ENCODE measurements at regions not wholly inside any gene's neighbourhood (a gene's known extent, or its start where the extent isn't known, plus 50 kb on each side); places are given as distances from the start of the nearest gene placed in this dataset.
"Not testable (repeated sequence)": the region's sequence is repeated elsewhere in the genome, so short reads cannot be mapped to it uniquely, and the experiment has no call there.

GRCh38 chr4:57993944-57994343 is 883.8 kb upstream of the IGFBP7 start:
- no peak for DNase-seq

- no peak for DNase-seq
These were observed 879.2 kb upstream of the IGFBP7 start for GRCh38 chr4:57989430-57989829.

GRCh38 chr4:57985161-57985560 is 875.0 kb upstream of the IGFBP7 start:
- no peak for DNase-seq

- no peak for DNase-seq
These were observed 870.9 kb upstream of the IGFBP7 start for GRCh38 chr4:57981123-57981522.

- no peak for DNase-seq
These were observed 864.6 kb upstream of the IGFBP7 start for GRCh38 chr4:57974821-57975220.

GRCh38 chr4:57973819-57974218 is 863.6 kb upstream of the IGFBP7 start:
- no peak for DNase-seq

- no peak for DNase-seq
These were observed 861.1 kb upstream of the IGFBP7 start for GRCh38 chr4:57971261-57971660.

- no peak for DNase-seq
These were observed 857.0 kb upstream of the IGFBP7 start for GRCh38 chr4:57966987-57967760.

- not testable (repeated sequence) for DNase-seq
These were observed 855.2 kb upstream of the IGFBP7 start for GRCh38 chr4:57965431-57965830.

GRCh38 chr4:57945298-57945697 is 835.1 kb upstream of the IGFBP7 start:
- DNase-seq: no peak

- no peak for DNase-seq
These were observed 833.5 kb upstream of the IGFBP7 start for GRCh38 chr4:57943682-57944081.

- not testable (repeated sequence) for DNase-seq
These were observed 827.1 kb upstream of the IGFBP7 start for GRCh38 chr4:57937326-57937725.

GRCh38 chr4:57926311-57926710 is 816.1 kb upstream of the IGFBP7 start:
- DNase-seq: no peak

GRCh38 chr4:57924951-57925350 is 814.8 kb upstream of the IGFBP7 start:
- no peak for DNase-seq

GRCh38 chr4:57916479-57916878 is 806.3 kb upstream of the IGFBP7 start:
- no peak for DNase-seq

GRCh38 chr4:57911203-57911602 is 801.0 kb upstream of the IGFBP7 start:
- DNase-seq: no peak

GRCh38 chr4:57910151-57910550 is 800.0 kb upstream of the IGFBP7 start:
- DNase-seq: no peak

- DNase-seq: no peak
These were observed 795.8 kb upstream of the IGFBP7 start for GRCh38 chr4:57905965-57906364.

- DNase-seq: no peak
These were observed 766.9 kb upstream of the IGFBP7 start for GRCh38 chr4:57877047-57877458.

- no peak for DNase-seq
These were observed 765.7 kb upstream of the IGFBP7 start for GRCh38 chr4:57875829-57876392.

GRCh38 chr4:57866468-57867171 is 756.4 kb upstream of the IGFBP7 start:
- DNase-seq: no peak

- DNase-seq: no peak
These were observed 755.1 kb upstream of the IGFBP7 start for GRCh38 chr4:57865264-57865663.

GRCh38 chr4:57854748-57855147 is 744.6 kb upstream of the IGFBP7 start:
- no peak for DNase-seq

- no peak for DNase-seq
These were observed 740.0 kb upstream of the IGFBP7 start for GRCh38 chr4:57850141-57850540.
